ENCODE measurements at regions not wholly inside any gene's neighbourhood (a gene's known extent, or its start where the extent isn't known, plus 50 kb on each side); places are given as distances from the start of the nearest gene placed in this dataset.

- Mint-ChIP-seq H3K9me3 (no peaks in the 10 kb centered on the region), H3K36me3 (ENCODE audit: low read depth) (no peaks in the 10 kb centered on the region), H3K4me1 (no peaks in the 10 kb centered on the region), H3K27ac (no peak overlapping the region), H3K4me3 (no peak overlapping the region), H3K27me3 (peaks cover 3% of the 10 kb centered on the region)
- ATAC-seq (replicated peaks): no peak
These were observed 159.9 kb downstream of the SUCLA2 start for GRCh38 chr13:47841151-47841550.

- no peak overlapping the region for H3K4me3 Mint-ChIP-seq
- peaks cover 3% of the 10 kb centered on the region for H3K27me3 Mint-ChIP-seq
These were observed 163.2 kb downstream of the SUCLA2 start for GRCh38 chr13:47837906-47838305.

GRCh38 chr13:47837104-47837880 is 163.8 kb downstream of the SUCLA2 start:
- no peaks in the 10 kb centered on the region for H3K4me1 Mint-ChIP-seq
- no peaks in the 10 kb centered on the region for H3K36me3 Mint-ChIP-seq (ENCODE audit: low read depth)
- no peaks in the 10 kb centered on the region for H3K9me3 Mint-ChIP-seq

More at GRCh38 chr13:47837906-47838305, 163.2 kb downstream of the SUCLA2 start:
- no peak for ATAC-seq (replicated peaks)
- no peaks in the 10 kb centered on the region for H3K36me3 Mint-ChIP-seq (ENCODE audit: low read depth)
- H3K4me1 Mint-ChIP-seq: no peaks in the 10 kb centered on the region
- H3K9me3 Mint-ChIP-seq: no peaks in the 10 kb centered on the region
- H3K27ac Mint-ChIP-seq: no peak overlapping the region

GRCh38 chr13:47835470-47836228 is 165.4 kb downstream of the SUCLA2 start:
- Mint-ChIP-seq H3K36me3 (ENCODE audit: low read depth) (no peaks in the 10 kb centered on the region), H3K4me3 (no peak overlapping the region), H3K27ac (no peak overlapping the region), H3K27me3 (peaks cover 3% of the 10 kb centered on the region), H3K4me1 (no peaks in the 10 kb centered on the region), H3K9me3 (no peaks in the 10 kb centered on the region)
- ATAC-seq (replicated peaks): no peak

More at GRCh38 chr13:47837104-47837880, 163.8 kb downstream of the SUCLA2 start:
- Mint-ChIP-seq H3K4me3 (no peak overlapping the region), H3K27me3 (peaks cover 3% of the 10 kb centered on the region), H3K27ac (no peak overlapping the region)
- ATAC-seq (replicated peaks): no peak

- no peak for ATAC-seq (replicated peaks)
- H3K4me1 Mint-ChIP-seq: no peaks in the 10 kb centered on the region
- H3K4me3 Mint-ChIP-seq: no peak overlapping the region
- H3K36me3 Mint-ChIP-seq (ENCODE audit: low read depth): no peaks in the 10 kb centered on the region
- H3K27ac Mint-ChIP-seq: no peak overlapping the region
- no peaks in the 10 kb centered on the region for H3K9me3 Mint-ChIP-seq
- no peaks in the 10 kb centered on the region for H3K27me3 Mint-ChIP-seq
These were observed 168.6 kb downstream of the SUCLA2 start for GRCh38 chr13:47832458-47832972.

- no peak overlapping the region for H3K4me3 Mint-ChIP-seq
- no peaks in the 10 kb centered on the region for H3K4me1 Mint-ChIP-seq
- ATAC-seq (replicated peaks): no peak
These were observed 169.8 kb downstream of the SUCLA2 start for GRCh38 chr13:47831265-47831664.

GRCh38 chr13:47829690-47830089 is 171.4 kb downstream of the SUCLA2 start:
- Mint-ChIP-seq H3K27me3 (no peaks in the 10 kb centered on the region), H3K9me3 (peaks cover 12% of the 10 kb centered on the region), H3K27ac (no peak overlapping the region), H3K4me3 (no peak overlapping the region), H3K36me3 (ENCODE audit: low read depth) (no peaks in the 10 kb centered on the region), H3K4me1 (no peaks in the 10 kb centered on the region)
- ATAC-seq (replicated peaks): no peak

More at GRCh38 chr13:47831265-47831664, 169.8 kb downstream of the SUCLA2 start:
- H3K27me3 Mint-ChIP-seq: no peaks in the 10 kb centered on the region
- no peak overlapping the region for H3K27ac Mint-ChIP-seq
- H3K9me3 Mint-ChIP-seq: no peaks in the 10 kb centered on the region
- no peaks in the 10 kb centered on the region for H3K36me3 Mint-ChIP-seq (ENCODE audit: low read depth)

- no peaks in the 10 kb centered on the region for H3K27me3 Mint-ChIP-seq
- H3K9me3 Mint-ChIP-seq: peaks cover 15% of the 10 kb centered on the region
- H3K4me3 Mint-ChIP-seq: no peak overlapping the region
- no peaks in the 10 kb centered on the region for H3K4me1 Mint-ChIP-seq
- no peak for ATAC-seq (replicated peaks)
- H3K36me3 Mint-ChIP-seq (ENCODE audit: low read depth): no peaks in the 10 kb centered on the region
- no peak overlapping the region for H3K27ac Mint-ChIP-seq
These were observed 174.6 kb downstream of the SUCLA2 start for GRCh38 chr13:47826471-47826870.

GRCh38 chr13:47822036-47822435 is 179.0 kb downstream of the SUCLA2 start:
- no peak for ATAC-seq (replicated peaks)
- H3K27ac Mint-ChIP-seq: no peak overlapping the region
- no peaks in the 10 kb centered on the region for H3K4me1 Mint-ChIP-seq
- peaks cover 15% of the 10 kb centered on the region for H3K9me3 Mint-ChIP-seq
- H3K4me3 Mint-ChIP-seq: no peak overlapping the region
- no peaks in the 10 kb centered on the region for H3K36me3 Mint-ChIP-seq (ENCODE audit: low read depth)
- H3K27me3 Mint-ChIP-seq: no peaks in the 10 kb centered on the region

GRCh38 chr13:47816831-47817230 is 184.2 kb downstream of the SUCLA2 start:
- no peak for ATAC-seq (replicated peaks)
- H3K9me3 Mint-ChIP-seq: no peaks in the 10 kb centered on the region
- no peak overlapping the region for H3K4me3 Mint-ChIP-seq
- no peaks in the 10 kb centered on the region for H3K36me3 Mint-ChIP-seq (ENCODE audit: low read depth)
- H3K27ac Mint-ChIP-seq: no peak overlapping the region
- H3K4me1 Mint-ChIP-seq: no peaks in the 10 kb centered on the region
- no peaks in the 10 kb centered on the region for H3K27me3 Mint-ChIP-seq

GRCh38 chr13:47813718-47814117 is 187.4 kb downstream of the SUCLA2 start:
- no peak for ATAC-seq (replicated peaks)
- Mint-ChIP-seq H3K27ac (no peak overlapping the region), H3K36me3 (ENCODE audit: low read depth) (no peaks in the 10 kb centered on the region), H3K4me3 (no peak overlapping the region), H3K4me1 (no peaks in the 10 kb centered on the region), H3K9me3 (no peaks in the 10 kb centered on the region), H3K27me3 (no peaks in the 10 kb centered on the region)

- Mint-ChIP-seq H3K9me3 (peaks cover 5% of the 10 kb centered on the region), H3K36me3 (ENCODE audit: low read depth) (no peaks in the 10 kb centered on the region), H3K4me3 (no peak overlapping the region), H3K27me3 (peaks cover 5% of the 10 kb centered on the region), H3K4me1 (no peaks in the 10 kb centered on the region), H3K27ac (no peak overlapping the region)
- ATAC-seq (replicated peaks): no peak
These were observed 191.7 kb downstream of the SUCLA2 start for GRCh38 chr13:47809411-47809810.

- Mint-ChIP-seq H3K4me1 (no peaks in the 10 kb centered on the region), H3K9me3 (peaks cover 8% of the 10 kb centered on the region), H3K27me3 (peaks cover 10% of the 10 kb centered on the region), H3K36me3 (ENCODE audit: low read depth) (no peaks in the 10 kb centered on the region), H3K27ac (no peak overlapping the region), H3K4me3 (no peak overlapping the region)
- ATAC-seq (replicated peaks): no peak
These were observed 197.9 kb downstream of the SUCLA2 start for GRCh38 chr13:47803131-47803530.

- H3K4me1 Mint-ChIP-seq: no peaks in the 10 kb centered on the region
- H3K27me3 Mint-ChIP-seq: peaks cover 11% of the 10 kb centered on the region
- ATAC-seq (replicated peaks): no peak
- H3K4me3 Mint-ChIP-seq: no peak overlapping the region
- H3K27ac Mint-ChIP-seq: no peak overlapping the region
- peaks cover 7% of the 10 kb centered on the region for H3K9me3 Mint-ChIP-seq
- H3K36me3 Mint-ChIP-seq (ENCODE audit: low read depth): no peaks in the 10 kb centered on the region
These were observed 199.5 kb downstream of the SUCLA2 start for GRCh38 chr13:47801555-47801954.

- Mint-ChIP-seq H3K4me1 (no peaks in the 10 kb centered on the region), H3K27ac (no peak overlapping the region), H3K9me3 (peaks cover 4% of the 10 kb centered on the region), H3K27me3 (peaks cover 8% of the 10 kb centered on the region), H3K36me3 (ENCODE audit: low read depth) (no peaks in the 10 kb centered on the region), H3K4me3 (no peak overlapping the region)
- ATAC-seq (replicated peaks): no peak
These were observed 200.5 kb downstream of the SUCLA2 start for GRCh38 chr13:47800593-47800992.
